Stimulated activated CD8-positive, alpha-beta memory T cell treated with anti-CD3 and anti-CD28 coated beads, Interleukin-15, amount 100 ng/mL, for 24 hours (primary cell): ENCODE measurements at regions not wholly inside any gene's neighbourhood (a gene's known extent, or its start where the extent isn't known, plus 50 kb on each side); places are given as distances from the start of the nearest gene placed in this dataset.

Experiments used
- DNase-seq: peaks from one replicate; pipeline ENCODE4 v3.0.0-alpha.2; 2020; ENCODE audit warnings: low read depth

- no peak for DNase-seq
Observed at GRCh38 chr1:4276238-4276637, 376.2 kb upstream of the C1orf174 start.

- no peak for DNase-seq
Observed at GRCh38 chr1:4277598-4277997, 376.8 kb upstream of the AJAP1 start.

- DNase-seq, result no peak
Observed at GRCh38 chr1:4284976-4285375, 369.4 kb upstream of the AJAP1 start.

DNA sequence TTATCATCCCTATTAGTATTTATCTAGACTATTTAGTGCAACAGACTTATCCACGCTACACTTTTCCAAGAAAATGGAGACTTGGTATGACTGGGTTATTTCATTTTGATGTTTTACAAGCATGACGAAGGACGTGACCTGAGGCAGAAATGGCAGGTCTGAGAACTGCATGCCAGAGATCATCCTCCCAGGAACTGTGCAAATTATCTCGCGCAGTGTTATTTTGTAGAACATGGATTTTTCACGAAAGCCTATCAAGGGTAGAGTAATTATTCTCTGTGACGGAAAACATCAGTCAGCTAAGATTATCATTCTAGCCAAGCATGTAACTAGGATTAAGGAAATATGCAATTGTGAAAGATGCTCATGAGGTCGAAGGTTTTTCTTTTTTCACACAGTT is 361.5 kb upstream of the AJAP1 start:
- DNase-seq, result no peak

GRCh38 chr1:4298361-4299083 is 355.9 kb upstream of the AJAP1 start:
- no peak for DNase-seq

GRCh38 chr1:4301007-4301406 is 353.4 kb upstream of the AJAP1 start:
- no peak for DNase-seq

GRCh38 chr1:4303303-4303702 is 351.1 kb upstream of the AJAP1 start:
- DNase-seq, result no peak

GRCh38 chr1:4305526-4306301 is 348.7 kb upstream of the AJAP1 start:
- DNase-seq, result no peak

- no peak for DNase-seq
Observed at GRCh38 chr1:4306559-4307467, 347.6 kb upstream of the AJAP1 start.

- no peak for DNase-seq
Observed at GRCh38 chr1:4307468-4307845, 347.0 kb upstream of the AJAP1 start.

GRCh38 chr1:4307911-4308545 is 346.4 kb upstream of the AJAP1 start:
- no peak for DNase-seq

DNA sequence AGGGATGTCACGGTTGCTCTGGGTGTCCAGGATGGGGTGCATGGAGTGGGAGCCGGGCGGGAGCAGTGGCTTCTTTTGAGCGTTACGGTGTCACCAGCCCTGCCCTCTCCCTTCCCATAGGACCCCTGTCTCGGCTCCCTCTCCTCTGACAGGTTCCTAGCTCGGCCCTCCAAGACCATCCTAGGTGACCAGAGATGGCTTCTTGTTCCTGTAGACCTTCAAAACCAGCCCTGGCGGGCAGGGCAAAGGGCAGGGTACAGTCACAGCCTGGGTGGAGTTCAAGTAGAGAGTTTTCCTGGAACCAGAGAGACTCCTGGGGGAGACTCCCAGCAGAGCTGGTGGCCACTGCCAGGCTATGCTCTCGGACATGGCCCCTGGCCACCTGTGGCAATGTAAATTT is 345.6 kb upstream of the AJAP1 start:
- no peak for DNase-seq

DNA sequence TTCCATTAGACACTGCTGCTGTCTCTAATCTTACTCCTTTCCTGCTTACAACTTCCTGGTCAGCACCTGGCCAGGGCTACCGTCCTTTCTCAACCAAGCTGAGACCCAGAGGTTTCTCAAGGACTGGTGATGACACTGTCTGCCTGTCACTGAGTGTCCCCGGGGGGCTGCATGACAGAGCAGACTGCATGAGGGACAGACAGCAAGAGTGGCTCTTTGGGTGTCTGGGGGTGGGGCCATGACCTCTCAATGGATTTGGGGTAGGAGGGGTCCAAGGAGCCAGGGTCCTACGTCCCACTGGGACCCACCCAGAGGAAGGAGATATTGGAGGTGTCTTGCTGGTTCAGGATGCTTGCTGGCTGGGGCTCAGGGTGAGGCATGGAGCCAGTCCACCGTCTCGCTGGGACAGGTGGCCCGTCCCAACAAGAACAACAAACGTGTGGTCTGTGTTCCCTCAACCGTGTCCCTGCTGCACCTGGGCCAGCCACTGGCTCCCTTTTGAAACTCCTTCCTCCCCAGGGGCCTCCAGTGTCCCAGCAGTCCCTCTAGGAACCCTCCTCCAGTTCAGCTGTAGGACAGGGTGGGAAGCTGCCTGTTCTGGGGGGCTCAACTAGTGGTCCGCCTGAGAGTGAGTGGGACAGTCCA is 344.6 kb upstream of the AJAP1 start:
- no peak for DNase-seq

DNA sequence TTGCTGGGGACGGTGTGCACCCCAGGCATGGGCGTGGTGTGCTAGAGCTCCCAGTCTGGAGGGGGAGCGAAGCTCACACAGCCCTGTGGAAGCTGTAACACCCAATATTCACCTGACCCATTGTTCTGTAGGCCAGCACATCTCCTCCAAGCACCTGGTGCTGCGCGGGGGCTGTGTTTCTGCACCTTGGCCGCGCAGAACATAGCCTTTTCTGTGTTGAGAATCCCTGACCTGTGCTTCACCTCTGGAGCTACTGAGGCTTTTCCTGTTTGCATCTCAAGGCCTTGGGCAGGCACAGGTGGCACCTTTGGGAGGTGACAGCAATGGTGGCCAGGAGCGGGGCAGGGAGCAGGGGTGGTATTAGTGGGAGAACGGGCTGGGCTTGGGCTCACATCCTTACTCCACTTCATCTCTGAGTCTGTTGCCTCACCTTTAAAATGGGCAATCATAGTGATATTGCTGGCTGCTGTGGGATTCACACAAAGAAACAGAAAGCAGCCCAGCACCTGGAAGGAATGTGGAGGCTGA is 343.9 kb upstream of the AJAP1 start:
- no peak for DNase-seq

GRCh38 chr1:4312024-4312423 is 342.4 kb upstream of the AJAP1 start:
- DNase-seq, result no peak

- no peak for DNase-seq
Observed at GRCh38 chr1:4315202-4315601, 339.2 kb upstream of the AJAP1 start.

DNA sequence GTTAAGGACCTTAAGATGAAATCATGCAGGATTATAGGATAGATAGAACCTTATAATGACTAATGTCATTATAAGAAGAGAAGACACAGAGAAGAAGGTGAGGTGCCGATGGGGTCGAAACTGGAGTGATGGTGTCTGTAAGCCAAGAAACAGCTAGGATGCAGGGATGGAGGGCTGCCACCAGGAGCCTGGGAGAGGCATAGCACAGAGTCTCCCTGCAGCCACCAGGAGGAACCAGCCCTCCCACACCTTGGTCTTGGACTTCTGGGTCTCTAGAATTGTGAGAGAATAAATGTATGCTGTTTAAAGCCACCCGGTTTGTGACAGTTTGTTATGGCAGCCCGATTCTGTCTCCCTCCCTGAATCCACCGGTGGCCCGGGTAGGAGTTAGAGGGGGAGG is 337.2 kb upstream of the AJAP1 start:
- DNase-seq, result no peak

DNA sequence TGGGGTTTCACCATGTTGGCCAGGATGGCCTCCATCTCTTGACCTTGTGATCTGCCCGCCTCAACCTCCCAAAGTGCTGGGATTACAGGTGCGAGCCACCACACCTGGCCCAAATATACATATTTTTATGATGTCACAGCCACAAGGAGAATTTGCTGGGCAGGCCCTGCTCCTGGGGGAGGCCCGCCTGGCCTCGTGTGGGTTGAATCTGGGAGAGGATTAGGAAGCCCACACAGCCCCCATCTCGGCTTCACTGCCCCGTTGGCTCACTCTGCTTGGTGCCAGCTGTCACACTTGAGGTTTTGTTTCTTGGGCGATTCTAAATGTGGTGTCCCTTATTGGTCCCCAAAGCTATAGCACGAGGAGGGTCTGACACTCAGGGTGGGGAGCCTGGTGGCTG is 335.7 kb upstream of the AJAP1 start:
- no peak for DNase-seq

DNA sequence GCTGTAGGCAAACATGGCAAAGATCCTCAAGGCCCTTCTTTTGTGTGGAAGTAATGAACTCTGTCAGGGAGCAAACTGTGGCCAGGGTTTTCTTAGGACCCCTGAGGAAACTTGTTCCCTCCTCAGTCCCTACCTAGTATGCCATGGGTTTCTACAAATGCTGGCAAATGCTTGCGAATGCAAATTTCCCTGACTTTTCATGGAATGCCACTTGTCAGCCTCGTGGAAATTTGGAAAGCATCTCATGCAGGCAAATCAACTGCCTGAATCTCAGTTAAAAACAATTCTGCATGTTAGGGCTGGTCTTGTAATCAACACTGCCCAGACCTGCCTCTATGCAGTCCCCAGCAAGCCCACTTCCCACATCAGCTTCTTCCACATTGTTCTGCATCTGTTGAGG is 334.9 kb upstream of the AJAP1 start:
- no peak for DNase-seq

GRCh38 chr1:4322881-4323280 is 331.5 kb upstream of the AJAP1 start:
- DNase-seq, result no peak

GRCh38 chr1:4323309-4323708 is 331.1 kb upstream of the AJAP1 start:
- no peak for DNase-seq
